ENCODE measurements at regions not wholly inside any gene's neighbourhood (a gene's known extent, or its start where the extent isn't known, plus 50 kb on each side); places are given as distances from the start of the nearest gene placed in this dataset.
"Not testable (repeated sequence)": the region's sequence is repeated elsewhere in the genome, so short reads cannot be mapped to it uniquely, and the experiment has no call there.

DNA sequence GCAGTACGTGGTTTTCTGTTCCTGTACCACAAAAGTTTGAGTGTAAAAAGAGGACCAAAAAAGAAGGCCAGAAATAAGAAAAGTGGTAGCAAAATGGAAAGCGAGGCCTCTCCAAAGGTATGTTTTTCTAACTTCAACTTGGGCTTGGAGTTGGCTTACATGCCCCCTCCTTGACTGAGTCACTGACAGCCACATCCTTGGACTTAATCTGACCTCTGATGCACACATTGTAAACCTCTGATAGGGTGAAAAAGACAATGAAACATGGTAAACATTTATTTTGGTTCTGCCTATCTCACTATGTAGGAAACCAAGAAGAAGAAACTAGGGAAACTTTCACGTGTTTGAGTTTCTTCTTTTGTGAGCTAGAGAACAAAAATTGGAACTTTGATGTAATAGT is 503.2 kb upstream of the ID4 start:
- DNase-seq, result no peak

DNA sequence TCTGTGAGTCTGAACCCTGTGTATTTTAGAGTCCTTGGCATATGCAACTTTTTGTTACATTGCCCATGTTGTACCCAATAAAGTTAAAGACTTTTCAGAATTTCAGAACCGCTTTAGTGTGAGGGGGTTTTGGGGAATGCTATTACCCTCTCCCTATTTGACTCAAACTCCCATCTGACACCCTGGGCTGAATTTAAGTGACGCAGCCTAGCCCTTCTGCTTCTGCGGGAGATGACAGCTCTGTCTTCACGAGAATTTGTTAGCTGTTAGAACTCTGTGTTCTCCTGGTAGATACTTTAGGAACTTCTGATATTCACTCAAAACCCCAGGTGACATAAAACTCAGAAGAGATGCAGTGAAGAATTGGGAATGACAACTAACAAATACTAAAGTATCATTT is 500.6 kb upstream of the ID4 start:
- no peak for DNase-seq

DNA sequence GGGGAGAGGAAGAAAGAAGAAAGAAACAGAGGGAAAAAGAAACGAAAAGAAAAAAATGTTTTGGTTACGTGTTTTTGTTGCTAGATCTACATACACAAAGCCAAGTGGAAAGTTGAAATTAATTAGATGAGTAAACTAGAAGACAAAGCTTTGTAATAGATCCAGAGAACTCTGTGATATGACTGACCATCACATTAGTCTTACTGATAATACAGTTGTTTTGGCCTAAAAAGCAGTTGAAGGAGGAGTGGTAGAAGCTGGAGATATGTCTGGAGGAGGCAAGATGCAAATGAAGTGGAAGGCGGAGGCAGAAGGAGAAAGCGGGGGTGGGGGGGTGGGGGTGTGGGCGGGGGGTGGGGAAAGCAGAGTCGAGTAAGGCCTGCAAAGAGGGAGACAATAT is 500.1 kb upstream of the ID4 start:
- no peak for DNase-seq

DNA sequence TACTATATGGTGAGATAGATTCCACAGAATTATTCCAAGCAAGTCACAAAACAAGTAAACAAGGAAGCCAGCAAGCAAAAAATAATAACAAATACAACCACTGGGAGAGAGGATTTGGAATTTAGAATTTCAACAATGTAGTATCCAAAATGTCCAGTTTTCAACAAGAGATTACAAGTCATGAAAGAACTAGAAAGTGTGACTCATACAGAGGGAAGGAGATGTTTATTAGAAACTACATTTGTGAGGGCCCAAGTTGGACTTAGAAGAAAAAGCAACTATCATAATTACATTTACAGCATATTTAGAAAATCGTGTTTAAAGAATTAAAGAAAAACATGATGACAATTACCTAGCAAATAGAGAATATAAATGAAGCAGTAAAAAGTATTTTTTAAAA is 494.6 kb upstream of the ID4 start:
- DNase-seq, result no peak

DNA sequence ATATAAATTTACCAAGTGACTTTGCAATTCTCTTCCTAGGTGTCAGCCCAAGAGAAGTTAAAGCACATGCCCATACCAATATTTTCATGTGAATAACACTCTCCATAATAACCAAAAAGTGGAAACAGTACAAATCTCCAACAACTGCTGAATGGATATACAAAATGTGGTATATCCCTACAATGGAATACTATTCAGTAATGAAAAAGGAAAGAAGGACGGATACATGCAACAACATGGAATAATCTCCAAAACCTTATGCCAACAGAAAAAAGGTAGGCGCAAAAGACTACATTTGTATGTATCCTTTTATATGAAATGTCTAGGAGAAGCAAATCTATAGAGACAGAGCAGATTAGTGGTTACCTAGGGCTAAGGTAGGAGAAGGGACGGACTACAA is 487.7 kb upstream of the ID4 start:
- no peak for DNase-seq

DNA sequence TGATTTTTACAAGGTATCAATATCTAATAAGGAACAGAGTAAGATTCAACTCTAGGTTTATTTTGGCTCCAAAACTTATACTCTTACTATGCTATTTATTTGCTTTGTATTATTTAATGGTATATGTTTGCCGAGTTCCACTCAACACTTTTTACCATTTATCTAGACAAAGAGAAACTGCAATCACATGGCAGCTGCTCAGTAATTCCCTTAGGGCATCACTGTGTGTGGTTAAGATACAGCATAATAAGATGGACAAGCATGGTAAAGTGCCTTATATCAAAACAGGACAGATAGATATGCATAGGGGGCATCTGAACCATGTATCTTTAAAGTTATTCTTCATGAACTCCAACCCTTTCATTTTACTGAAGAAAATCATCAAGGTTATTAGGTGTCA is 483.0 kb upstream of the ID4 start:
- no peak for DNase-seq

DNA sequence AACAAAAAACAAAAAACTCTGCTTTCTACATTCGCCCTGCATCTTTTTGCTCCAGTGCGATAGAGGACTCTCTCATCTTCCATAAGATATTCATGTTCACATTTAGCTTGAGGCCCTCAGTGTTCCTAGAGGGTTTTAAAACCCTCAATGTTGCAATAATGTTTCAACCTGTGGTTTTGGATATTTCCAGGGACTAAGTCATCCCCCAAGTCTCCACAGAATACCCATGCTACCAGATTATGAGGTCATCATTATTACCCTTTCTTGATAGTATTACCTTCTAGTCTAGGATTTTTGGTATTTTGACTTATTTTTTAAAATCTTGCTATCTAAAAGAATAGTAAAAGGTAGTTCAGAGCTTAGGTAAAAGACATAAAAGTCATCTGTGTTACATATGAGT is 480.5 kb upstream of the ID4 start:
- no peak for DNase-seq

DNA sequence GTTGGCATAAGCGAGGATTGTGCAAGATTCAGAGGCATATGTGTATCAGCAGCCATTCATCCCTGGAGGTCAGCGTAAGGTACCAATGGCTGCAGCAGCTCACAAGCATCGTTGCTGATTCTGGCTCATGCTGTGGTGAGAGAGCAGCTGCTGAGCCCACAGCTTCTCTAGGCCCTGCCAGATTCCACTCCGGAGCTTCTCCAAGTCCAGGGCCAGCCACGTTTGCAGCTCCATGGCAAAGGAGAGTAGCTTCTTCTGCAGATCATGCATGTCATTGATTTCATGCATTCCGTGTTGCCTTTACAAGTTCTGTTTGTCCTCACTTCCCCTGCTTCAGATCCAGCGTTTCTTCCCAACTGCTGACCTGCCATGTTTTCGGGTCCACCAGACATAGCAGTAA is 474.8 kb upstream of the ID4 start:
- DNase-seq, result no peak

DNA sequence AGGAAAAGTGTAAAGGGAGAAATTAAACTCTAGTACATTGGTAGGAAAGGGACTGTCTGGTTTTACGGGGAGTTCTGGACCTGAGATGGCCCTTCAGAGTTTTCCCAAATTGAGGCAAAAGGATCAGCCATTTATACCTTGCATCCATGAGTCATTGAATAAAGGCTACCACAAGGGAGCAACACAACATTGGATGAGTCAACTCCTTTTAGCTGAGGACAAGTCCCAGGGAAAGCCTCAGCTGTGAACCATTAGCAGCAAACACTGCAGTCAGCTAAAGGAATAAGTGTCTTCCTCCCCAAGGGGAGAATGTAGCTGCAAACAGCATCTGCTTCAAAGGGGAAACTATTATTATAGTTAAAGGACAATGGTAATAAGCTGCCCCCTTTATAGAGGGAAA is 468.7 kb upstream of the ID4 start:
- DNase-seq, result no peak

DNA sequence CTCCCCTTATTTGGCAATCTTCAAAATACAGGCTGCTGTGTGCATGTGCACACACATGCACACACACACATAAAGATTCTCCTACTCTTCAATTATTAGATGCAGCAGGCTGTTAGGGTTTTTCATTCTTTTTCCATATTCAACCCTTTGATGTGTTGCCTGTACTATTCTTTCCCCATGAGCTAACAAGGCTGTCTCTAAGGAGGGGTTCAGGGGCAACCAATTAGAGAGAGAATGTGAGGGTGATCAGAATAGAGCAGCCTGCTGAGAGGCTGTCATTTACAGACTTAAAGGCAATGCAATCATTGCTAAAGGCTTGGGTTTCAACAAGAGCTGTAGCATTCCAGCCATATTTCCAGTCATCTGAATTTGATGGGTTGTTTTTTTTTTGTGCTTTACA is 467.4 kb upstream of the ID4 start:
- DNase-seq, result no peak

DNA sequence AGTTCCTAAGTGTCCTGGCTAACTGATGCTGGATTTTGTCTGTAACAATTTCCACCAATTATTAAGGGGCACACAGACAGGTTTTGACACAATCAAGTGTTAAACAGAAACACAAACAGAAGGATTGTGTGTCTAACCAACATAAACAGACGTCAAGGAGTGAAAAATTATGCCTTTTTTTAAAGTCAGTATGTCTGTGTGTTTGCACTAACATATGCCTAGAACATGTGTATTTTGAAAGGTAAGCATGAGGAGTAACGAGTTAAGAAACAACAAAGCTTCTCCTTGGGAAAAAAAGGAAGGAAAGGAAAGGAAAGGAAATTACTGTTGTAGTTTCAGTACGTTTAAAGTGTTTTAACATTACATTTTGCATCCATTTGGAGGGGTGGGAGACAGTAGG is 466.3 kb upstream of the ID4 start:
- DNase-seq, result no peak

DNA sequence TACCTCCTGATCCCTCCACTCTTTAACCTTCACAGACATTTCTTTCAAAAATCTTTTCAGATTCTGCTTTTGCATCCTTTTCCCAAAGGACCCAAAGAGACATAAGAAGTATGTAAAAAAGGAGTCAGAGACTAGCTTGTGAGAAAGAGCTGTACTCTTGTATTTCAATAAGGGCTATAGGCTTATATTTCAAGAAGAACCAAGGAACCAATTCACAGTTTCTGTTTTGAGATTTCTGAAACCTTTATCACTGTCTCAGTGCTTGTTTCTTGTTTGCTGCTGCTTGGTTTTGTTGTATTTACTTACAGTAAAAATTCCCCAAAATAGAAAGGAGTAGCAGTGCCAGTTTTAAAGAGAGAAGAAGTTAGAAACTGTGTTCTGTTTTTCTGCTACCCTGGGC is 461.6 kb upstream of the ID4 start:
- DNase-seq, result no peak

DNA sequence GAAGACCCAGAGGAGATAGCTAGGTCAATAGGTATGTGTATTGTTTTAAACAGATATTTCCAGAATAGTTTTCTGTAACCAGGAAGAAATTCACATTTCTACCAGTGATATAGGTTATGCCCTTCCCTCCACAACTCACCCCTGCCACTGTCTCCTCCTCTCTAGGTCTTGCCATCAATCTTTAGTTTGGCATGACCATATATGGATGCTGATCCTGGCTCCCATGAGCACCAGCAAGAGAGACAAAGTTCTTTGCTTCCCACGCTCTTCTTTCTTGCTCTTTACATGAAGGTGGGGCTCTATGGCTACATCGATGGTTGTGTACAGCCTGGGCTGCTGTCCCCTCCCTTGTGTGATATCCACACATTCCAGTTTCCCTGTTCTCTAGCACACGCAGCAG is 459.4 kb upstream of the ID4 start:
- no peak for DNase-seq

DNA sequence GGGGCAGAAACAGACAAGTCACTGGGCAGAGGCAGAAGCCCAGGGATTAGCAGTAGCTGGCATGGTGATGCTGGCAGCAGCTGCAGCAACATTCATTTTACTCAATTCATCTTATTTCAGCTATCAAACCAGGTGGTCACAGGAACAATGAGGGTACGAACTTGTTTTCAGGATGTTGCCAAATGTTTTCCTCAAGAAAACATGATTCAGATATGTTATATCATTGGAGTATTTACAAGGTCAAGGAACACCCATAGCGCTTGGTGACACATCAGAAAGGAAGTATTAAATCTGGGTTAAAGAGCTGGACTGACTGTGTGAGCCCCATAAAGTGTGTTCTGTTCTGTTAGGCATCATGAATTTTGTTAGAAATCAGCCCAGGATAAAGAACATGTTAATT is 456.9 kb upstream of the ID4 start:
- DNase-seq, result no peak

DNA sequence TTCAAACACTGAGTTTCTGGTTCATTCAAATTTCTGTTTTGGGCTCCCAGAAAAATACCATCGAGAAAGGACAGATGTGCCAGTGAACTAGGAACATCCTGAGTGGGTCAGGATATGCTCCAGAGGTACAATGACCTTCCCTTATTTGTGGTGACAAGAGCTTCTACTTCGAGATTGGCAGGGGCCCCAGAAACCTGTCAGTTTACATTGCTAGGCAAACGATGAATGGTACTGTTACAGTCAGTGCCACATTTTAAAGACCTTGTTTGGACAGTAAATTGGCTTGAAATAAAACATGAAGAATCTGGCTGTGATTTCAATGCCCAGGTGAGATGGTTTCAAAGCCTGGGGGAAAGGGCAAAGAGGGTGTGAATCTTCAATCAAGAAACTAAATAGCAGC is 454.5 kb upstream of the ID4 start:
- DNase-seq, result no peak

DNA sequence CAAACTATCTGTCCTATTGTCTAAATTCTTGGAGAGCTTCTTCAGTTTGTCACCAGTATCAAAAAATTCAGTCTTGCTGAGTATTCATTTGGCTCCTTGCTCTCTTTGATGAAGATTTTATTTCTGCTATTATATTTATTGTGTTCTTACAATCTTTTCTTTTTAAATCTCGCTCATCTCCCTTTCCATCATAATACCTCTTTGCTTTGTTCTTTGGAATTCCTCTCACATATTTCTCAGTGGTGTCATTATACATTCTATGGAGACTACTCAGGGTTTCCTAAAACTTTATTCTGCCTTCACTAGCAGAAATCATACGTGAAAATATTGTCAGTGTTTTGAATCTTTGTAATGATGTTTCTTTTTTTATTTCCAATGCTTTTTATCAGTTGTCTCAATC is 445.2 kb upstream of the ID4 start:
- no peak for DNase-seq

DNA sequence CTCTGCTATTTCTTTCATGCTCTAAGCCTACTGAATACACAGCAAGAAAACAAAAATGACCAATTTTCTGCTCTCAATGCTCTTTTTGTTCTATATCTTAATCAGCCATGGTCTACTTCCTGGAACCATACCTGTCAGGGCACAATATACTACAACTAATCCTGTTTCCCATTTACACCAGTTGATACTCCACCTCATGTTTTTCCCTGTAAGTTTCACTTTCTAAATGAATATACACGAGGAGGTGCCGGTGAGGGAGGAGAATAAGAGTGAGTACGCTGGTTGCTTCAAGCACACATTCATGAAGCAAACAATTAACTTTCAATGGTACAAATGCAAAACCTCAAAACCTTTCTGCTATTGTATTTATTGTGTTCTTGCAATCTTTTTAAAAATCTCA is 443.1 kb upstream of the ID4 start:
- no peak for DNase-seq

DNA sequence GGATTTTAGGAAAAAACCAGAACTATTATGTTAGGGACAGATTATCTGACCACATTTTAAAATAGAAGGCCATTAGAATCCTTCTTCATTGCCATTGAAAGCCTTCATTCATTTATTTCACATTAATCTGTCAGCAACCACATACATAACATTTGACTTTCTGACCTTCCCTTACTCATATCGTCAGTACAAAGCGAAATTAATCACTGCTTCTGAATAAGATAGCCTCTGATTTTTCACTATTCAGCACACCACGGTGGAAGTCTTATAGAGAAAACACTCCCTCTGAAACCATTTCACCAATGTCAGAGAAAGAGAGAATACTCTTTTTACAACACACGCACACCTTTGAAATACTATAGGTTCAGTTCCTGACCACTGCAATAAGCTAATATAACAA is 442.5 kb upstream of the ID4 start:
- no peak for DNase-seq

DNA sequence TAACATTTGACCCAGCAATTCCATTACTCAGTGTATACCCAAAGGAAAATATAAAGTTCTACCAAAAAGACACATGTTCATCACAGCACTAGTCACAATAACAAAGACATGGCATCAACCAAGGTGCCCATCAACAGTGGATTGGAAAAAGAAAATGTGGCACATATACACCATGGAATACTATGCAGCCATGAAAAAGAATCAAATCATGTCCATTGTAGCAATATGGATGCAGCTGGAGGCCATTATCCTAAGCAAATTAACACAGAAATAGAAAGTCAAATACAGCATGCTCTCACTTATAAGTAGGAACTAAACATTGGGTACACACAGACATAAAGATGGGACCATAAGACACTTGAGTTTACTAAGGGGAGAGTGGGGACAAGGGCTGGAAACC is 441.9 kb upstream of the ID4 start:
- DNase-seq, result no peak

DNA sequence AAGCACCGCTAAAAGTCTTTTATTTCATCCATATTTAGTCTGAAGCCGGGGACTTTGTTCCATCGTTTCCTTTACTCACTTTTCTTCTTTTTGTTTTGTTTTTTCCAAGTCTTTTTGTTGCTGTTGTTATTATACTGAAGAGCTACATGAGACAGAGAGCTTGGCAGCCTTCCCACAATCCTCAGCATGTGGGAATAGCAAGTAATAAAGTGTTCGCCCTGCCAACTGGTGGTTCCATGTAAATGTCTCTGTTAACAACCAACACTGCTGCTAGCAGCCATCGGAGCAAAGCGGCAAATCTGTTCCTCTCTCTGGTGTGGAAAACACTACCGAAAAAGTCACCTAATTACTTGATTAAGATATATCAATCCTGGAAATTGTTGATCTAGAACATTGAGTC is 437.8 kb upstream of the ID4 start:
- no peak for DNase-seq

DNA sequence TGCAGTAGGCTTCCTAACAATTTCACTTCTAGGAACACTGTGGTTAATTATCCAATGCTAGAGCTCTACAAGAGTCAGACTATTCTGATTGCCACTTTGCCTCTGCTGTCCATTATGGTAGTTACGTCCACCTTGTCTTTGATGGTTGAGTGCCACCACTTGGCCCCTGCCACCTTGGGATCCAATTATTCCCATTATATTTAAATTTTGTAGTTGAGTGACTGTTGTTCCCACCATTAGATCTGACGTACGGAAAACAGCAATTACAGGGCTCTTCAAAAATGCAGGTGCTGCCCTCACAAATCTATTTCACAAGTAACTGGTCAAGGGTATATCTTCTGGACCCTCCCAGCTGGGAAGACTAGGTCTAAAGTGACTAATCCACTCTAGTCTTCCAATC is 432.3 kb upstream of the ID4 start:
- DNase-seq, result not testable (repeated sequence)

DNA sequence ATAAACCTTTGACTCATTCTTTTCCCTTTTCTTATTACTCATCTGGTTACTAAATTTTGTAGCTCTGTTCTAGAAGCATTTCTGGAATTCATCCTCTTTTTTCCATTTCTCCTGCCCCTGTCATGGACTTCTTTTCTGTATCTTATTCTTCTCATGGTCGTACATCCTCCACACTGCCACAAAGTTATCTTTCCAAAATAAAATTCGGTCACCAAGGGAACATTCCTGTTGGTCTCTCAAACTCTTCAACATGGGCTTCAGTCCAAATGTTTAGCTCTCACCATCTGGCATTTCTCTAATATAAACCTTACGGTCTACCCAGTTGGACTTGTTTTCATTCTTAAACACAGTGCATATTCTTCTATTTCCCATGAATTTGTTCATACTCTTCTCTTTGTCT is 428.8 kb upstream of the ID4 start:
- DNase-seq, result no peak

DNA sequence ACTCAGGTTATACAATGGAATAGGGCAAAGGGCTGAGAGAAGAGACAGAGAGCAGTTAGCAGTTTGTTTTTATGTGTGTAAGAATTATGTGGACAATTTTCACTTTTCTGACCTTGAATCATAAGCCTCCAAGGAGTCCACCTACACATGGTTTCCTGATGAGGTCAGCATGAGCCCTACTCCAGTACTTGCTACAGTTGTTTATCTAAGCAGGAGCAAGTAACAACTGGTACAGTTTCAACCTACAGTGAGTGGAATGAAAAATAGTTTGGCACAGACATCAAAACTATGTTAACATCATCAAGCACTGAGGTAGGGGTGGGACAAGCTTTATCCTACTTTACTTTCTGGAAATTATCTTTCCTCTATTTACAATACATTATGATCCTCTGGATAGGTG is 426.7 kb upstream of the ID4 start:
- no peak for DNase-seq

DNA sequence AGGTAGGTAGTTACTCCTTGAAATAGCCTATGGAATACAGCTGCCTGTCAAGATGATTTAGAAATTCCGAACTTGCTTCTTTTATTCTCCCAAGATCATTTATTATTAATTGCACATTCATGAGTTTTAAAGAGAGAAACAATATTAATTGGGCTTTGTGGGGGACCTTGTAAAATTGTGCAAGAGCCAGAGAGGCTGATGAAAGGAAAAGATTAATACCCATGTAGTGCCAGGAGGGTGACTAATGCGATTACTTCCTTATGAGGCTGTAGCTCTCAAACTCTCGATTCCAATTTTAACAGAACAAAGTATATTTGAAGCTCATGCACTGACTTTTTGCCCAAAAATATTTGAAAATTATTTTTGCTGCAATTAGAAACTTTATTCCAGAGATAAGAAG is 423.8 kb upstream of the ID4 start:
- DNase-seq, result no peak

DNA sequence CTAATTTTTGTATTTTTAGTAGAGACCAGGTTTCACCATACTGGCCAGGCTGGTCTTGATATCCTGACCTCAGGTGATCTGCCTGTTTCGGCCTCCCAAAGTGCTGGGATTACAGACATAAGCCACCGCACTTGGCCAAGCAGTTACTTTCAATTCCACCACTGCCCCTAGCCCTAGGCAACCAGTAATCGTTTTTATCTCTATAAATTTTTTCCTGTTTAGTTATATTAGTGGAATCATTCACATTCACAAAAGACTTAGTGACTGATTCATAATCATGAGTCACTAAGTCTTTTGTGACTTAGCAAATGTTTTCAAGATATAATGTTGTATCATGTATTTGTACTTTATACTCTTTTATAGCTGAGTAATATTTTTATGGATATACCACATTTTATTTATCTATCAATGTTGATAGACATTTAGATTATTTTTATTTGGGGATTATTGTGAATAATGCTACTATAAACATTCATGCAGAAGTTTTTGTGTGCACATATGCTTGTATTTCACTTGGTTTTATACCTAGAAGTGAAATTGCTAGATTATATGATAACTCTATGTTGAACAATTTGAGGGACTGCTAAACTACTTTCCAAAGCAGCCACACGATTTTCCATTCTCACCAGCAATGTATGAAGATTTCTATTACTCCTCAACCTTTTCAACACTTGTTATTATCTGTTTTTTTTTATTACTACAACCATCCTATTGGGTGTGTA is 421.4 kb upstream of the ID4 start:
- no peak for DNase-seq

DNA sequence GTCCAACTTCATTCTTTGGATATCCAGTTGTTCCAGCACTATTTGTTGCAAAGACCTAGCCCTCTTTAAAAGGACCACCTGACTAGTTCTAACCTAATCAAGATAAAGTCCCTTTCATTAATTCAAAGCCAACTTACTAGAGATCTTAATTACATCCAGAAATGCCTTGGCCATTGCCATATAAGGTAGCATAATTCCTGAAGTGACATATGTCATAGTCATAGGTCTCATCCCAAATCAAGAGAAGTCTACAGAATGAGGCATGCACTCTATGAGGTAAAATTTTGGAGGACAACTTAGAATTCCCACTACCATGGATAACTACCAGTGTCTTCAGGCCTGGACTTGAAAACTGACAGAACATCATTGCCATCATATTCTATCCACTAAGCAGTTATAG is 420.4 kb upstream of the ID4 start:
- no peak for DNase-seq
